NOMO-1 (cell line): ENCODE measurements at regions not wholly inside any gene's neighbourhood (a gene's known extent, or its start where the extent isn't known, plus 50 kb on each side); places are given as distances from the start of the nearest gene placed in this dataset.
"Not testable (repeated sequence)": the region's sequence is repeated elsewhere in the genome, so short reads cannot be mapped to it uniquely, and the experiment has no call there.

Experiments
- DNase-seq, 2 experiments: peaks; one replicate each; lab custom pipeline; 2025; ENCODE audit not compliant: unreplicated experiment in 2 of 2; lab: John Stamatoyannopoulos, UW

- no peak for DNase-seq
These were observed 225.5 kb upstream of the ECI2 start for GRCh38 chr6:4360920-4361319.

- DNase-seq: no peak
These were observed 223.8 kb upstream of the ECI2 start for GRCh38 chr6:4359108-4359730.

- DNase-seq: no peak
These were observed 223.2 kb upstream of the ECI2 start for GRCh38 chr6:4358414-4359107.

GRCh38 chr6:4357660-4358152 is 222.3 kb upstream of the ECI2 start:
- not testable (repeated sequence) for DNase-seq

- no peak for DNase-seq
These were observed 221.7 kb upstream of the ECI2 start for GRCh38 chr6:4356899-4357659.

GRCh38 chr6:4355241-4355640 is 219.9 kb upstream of the ECI2 start:
- DNase-seq: no peak

GRCh38 chr6:4354181-4354580 is 218.8 kb upstream of the ECI2 start:
- DNase-seq: no peak

GRCh38 chr6:4352731-4353130 is 217.4 kb upstream of the ECI2 start:
- DNase-seq: no peak

GRCh38 chr6:4352322-4352669 is 216.9 kb upstream of the ECI2 start:
- no peak for DNase-seq

- DNase-seq: peak in 1 of 2 experiments; percentile 16
These were observed 216.3 kb upstream of the ECI2 start for GRCh38 chr6:4351520-4352321.

GRCh38 chr6:4350567-4351519 is 215.5 kb upstream of the ECI2 start:
- no peak for DNase-seq

- no peak for DNase-seq
These were observed 214.6 kb upstream of the ECI2 start for GRCh38 chr6:4349931-4350330.

GRCh38 chr6:4349323-4349722 is 213.9 kb upstream of the ECI2 start:
- no peak for DNase-seq

- DNase-seq: no peak
These were observed 213.2 kb upstream of the ECI2 start for GRCh38 chr6:4348462-4349112.

GRCh38 chr6:4347877-4348276 is 212.5 kb upstream of the ECI2 start:
- no peak for DNase-seq

GRCh38 chr6:4346659-4347333 is 211.4 kb upstream of the ECI2 start:
- no peak for DNase-seq

GRCh38 chr6:4345543-4345942 is 210.2 kb upstream of the ECI2 start:
- no peak for DNase-seq

- peak in 1 of 2 experiments; percentile 9 for DNase-seq
These were observed 209.0 kb upstream of the ECI2 start for GRCh38 chr6:4344317-4344899.
